Mesenchymal stem cell (in vitro differentiated cells and primary cell): ENCODE measurements at regions not wholly inside any gene's neighbourhood (a gene's known extent, or its start where the extent isn't known, plus 50 kb on each side); places are given as distances from the start of the nearest gene placed in this dataset.
"Not testable (repeated sequence)": the region's sequence is repeated elsewhere in the genome, so short reads cannot be mapped to it uniquely, and the experiment has no call there.

Experiments
- DNase-seq: peaks from one replicate; pipeline ENCODE4 v3.0.0-alpha.2; 2013
- H2AFZ ChIP-seq: one replicate; pipeline ENCODE4 v1.6.1; 2013; ENCODE audit warnings: low read depth, mild to moderate bottlenecking, control low read depth, inconsistent platforms, low read length, moderate library complexity
- H2AK5ac ChIP-seq: 2 replicates; pipeline ENCODE4 v1.6.1; 2013; ENCODE audit warnings: low read length, moderate library complexity, mild to moderate bottlenecking, inconsistent platforms; ENCODE audit not compliant: severe bottlenecking
- H2BK120ac ChIP-seq: one replicate; pipeline ENCODE4 v1.6.1; 2013; ENCODE audit warnings: low read depth, mild to moderate bottlenecking, inconsistent platforms, low read length, moderate library complexity
- H2BK12ac ChIP-seq, 2 experiments: one replicate each; pipeline ENCODE4 v1.6.1; 2013; ENCODE audit warnings: inconsistent platforms in 2 of 2, low read length in 2 of 2, mild to moderate bottlenecking in 2 of 2, moderate library complexity in 2 of 2, control low read depth in 1 of 2
- H2BK15ac ChIP-seq: one replicate; pipeline ENCODE4 v1.6.1; 2013; ENCODE audit warnings: mild to moderate bottlenecking, low read depth, inconsistent platforms; ENCODE audit not compliant: poor library complexity, severe bottlenecking
- H2BK5ac ChIP-seq: 2 replicates; pipeline ENCODE4 v1.6.1; 2013; ENCODE audit warnings: low read depth, mild to moderate bottlenecking, low read length, control low read depth, inconsistent platforms; ENCODE audit not compliant: poor library complexity, severe bottlenecking
- H3K14ac ChIP-seq, 2 experiments: one replicate each; pipeline ENCODE4 v1.6.1; 2013; ENCODE audit warnings: inconsistent platforms in 2 of 2, low read length in 2 of 2, control low read depth in 1 of 2, mild to moderate bottlenecking in 1 of 2, moderate library complexity in 1 of 2
- H3K18ac ChIP-seq, 2 experiments: one replicate each; pipeline ENCODE4 v1.6.1; 2013; ENCODE audit warnings: inconsistent platforms in 2 of 2, low read length in 2 of 2, control low read depth in 1 of 2, low read depth in 1 of 2, mild to moderate bottlenecking in 1 of 2
- H3K23ac ChIP-seq, 2 experiments: one replicate each; pipeline ENCODE4 v1.6.1; 2013; ENCODE audit warnings: inconsistent platforms in 2 of 2, low read length in 2 of 2, mild to moderate bottlenecking in 2 of 2, moderate library complexity in 2 of 2, control low read depth in 1 of 2
- H3K27ac ChIP-seq: 2 replicates; pipeline ENCODE4 v1.5.1; 2013; ENCODE audit warnings: mild to moderate bottlenecking, moderate library complexity, low read length, control low read depth, inconsistent platforms; ENCODE audit not compliant: poor library complexity, severe bottlenecking
- H3K27me3 ChIP-seq, 2 experiments: 2 replicates each; pipeline versions ENCODE4 v1.6.1 to v1.7.0; 2013; ENCODE audit warnings: low read length in 2 of 2, mild to moderate bottlenecking in 2 of 2, moderate library complexity in 2 of 2, control low read depth in 1 of 2, inconsistent platforms in 1 of 2; ENCODE audit not compliant: control insufficient read depth in 1 of 2, insufficient read depth in 1 of 2
- H3K36me3 ChIP-seq, 2 experiments: 2 replicates each; pipeline versions ENCODE4 v1.6.1 to v1.7.0; 2013; ENCODE audit warnings: low read length in 2 of 2, control low read depth in 1 of 2, inconsistent platforms in 1 of 2, low read depth in 1 of 2, mild to moderate bottlenecking in 1 of 2; ENCODE audit not compliant: insufficient read depth in 2 of 2, control insufficient read depth in 1 of 2
- H3K4ac ChIP-seq, 2 experiments: one replicate each; pipeline ENCODE4 v1.6.1; 2013; ENCODE audit warnings: inconsistent platforms in 2 of 2, low read length in 2 of 2, mild to moderate bottlenecking in 2 of 2, moderate library complexity in 2 of 2, control low read depth in 1 of 2, low read depth in 1 of 2
- H3K4me1 ChIP-seq: 2 replicates; pipeline ENCODE4 v1.6.1; 2013; ENCODE audit warnings: low read depth, low read length, control low read depth; ENCODE audit not compliant: control insufficient read depth, insufficient read depth
- H3K4me2 ChIP-seq: 2 replicates; pipeline ENCODE4 v1.6.1; 2013; ENCODE audit warnings: low read length, mild to moderate bottlenecking, inconsistent platforms; ENCODE audit not compliant: poor library complexity, severe bottlenecking
- H3K4me3 ChIP-seq, 2 experiments: 2 replicates each; pipeline versions ENCODE4 v1.5.1 to v1.7.0; 2013; ENCODE audit warnings: low read length in 2 of 2, mild to moderate bottlenecking in 2 of 2, control low read depth in 1 of 2, low read depth in 1 of 2; ENCODE audit not compliant: insufficient read depth in 1 of 2
- H3K79me1 ChIP-seq: replicated peaks from 2 replicates; pipeline ENCODE4 v1.6.1; 2013; ENCODE audit warnings: mild to moderate bottlenecking, control low read depth, low read length, inconsistent platforms; ENCODE audit not compliant: poor library complexity, severe bottlenecking
- H3K9ac ChIP-seq: 2 replicates; pipeline ENCODE4 v1.7.0; 2013; ENCODE audit warnings: mild to moderate bottlenecking, low read length, moderate library complexity
- H3K9me3 ChIP-seq: 2 replicates; pipeline ENCODE4 v1.7.0; 2013; ENCODE audit warnings: mild to moderate bottlenecking, low read length; ENCODE audit not compliant: control insufficient read depth
- H4K8ac ChIP-seq: one replicate; pipeline ENCODE4 v1.6.1; 2013; ENCODE audit warnings: inconsistent platforms, mild to moderate bottlenecking, low read length, moderate library complexity
- H4K91ac ChIP-seq: one replicate; pipeline ENCODE4 v1.6.1; 2013; ENCODE audit warnings: mild to moderate bottlenecking, low read length, inconsistent platforms
- WGBS: methylation state at CpG from one replicate; pipeline ENCODE4 v1.1.7; 2013; ENCODE audit warnings: mixed read lengths; 5-methylcytosine and 5-hydroxymethylcytosine counted together

- Histone ChIP-seq H2BK5ac (no peak overlapping the region), H2BK12ac (no peak overlapping the region), H3K4ac (no peak overlapping the region), H4K91ac (no peak overlapping the region), H3K79me1 (no peaks in the 10 kb centered on the region), H3K4me3 (no peak overlapping the region), H3K9ac (no peak overlapping the region), H2AK5ac (no peak overlapping the region), H3K23ac (no peak overlapping the region), H3K14ac (no peak overlapping the region), H3K4me2 (no peak overlapping the region), H4K8ac (no peak overlapping the region), H3K27me3 (no peaks in the 10 kb centered on the region), H2BK120ac (no peak overlapping the region), H3K27ac (no peak overlapping the region), H3K9me3 (peaks cover 51% of the 10 kb centered on the region), H3K4me1 (no peaks in the 10 kb centered on the region), H2AFZ (no peak overlapping the region), H3K36me3 (no peaks in the 10 kb centered on the region), H3K18ac (no peak overlapping the region), H2BK15ac (no peak overlapping the region)
- DNase-seq = no peak
- 85% methylated on average over 8 of the region's 8 CpGs for WGBS
Measured at GRCh38 chr7:153217032-153217431, 457.5 kb downstream of the ACTR3B start.

GRCh38 chr7:153224890-153225289 lies 465.3 kb downstream of the ACTR3B start:
- 76% methylated on average over 1 of the region's 1 CpG for WGBS
- no peak overlapping the region for H3K4ac ChIP-seq
- no peaks in the 10 kb centered on the region for H3K79me1 ChIP-seq
- no peaks in the 10 kb centered on the region for H3K4me1 ChIP-seq
- H2BK120ac ChIP-seq = no peak overlapping the region
- H2AK5ac ChIP-seq = no peak overlapping the region
- H2BK12ac ChIP-seq = no peak overlapping the region
- H2BK5ac ChIP-seq = no peak overlapping the region
- H3K36me3 ChIP-seq = no peaks in the 10 kb centered on the region
- H2BK15ac ChIP-seq = no peak overlapping the region
- no peak overlapping the region for H3K9ac ChIP-seq
- no peak overlapping the region for H3K18ac ChIP-seq
- no peak overlapping the region for H3K4me3 ChIP-seq
- no peak overlapping the region for H4K91ac ChIP-seq
- peaks cover 38% of the 10 kb centered on the region for H3K9me3 ChIP-seq
- no peak overlapping the region for H3K27ac ChIP-seq
- no peak overlapping the region for H2AFZ ChIP-seq
- no peak for DNase-seq
- no peak overlapping the region for H4K8ac ChIP-seq
- no peak overlapping the region for H3K4me2 ChIP-seq
- H3K27me3 ChIP-seq = no peaks in the 10 kb centered on the region
- no peak overlapping the region for H3K14ac ChIP-seq
- no peak overlapping the region for H3K23ac ChIP-seq

GRCh38 chr7:153245136-153245535 lies 485.6 kb downstream of the ACTR3B start:
- H2BK12ac ChIP-seq, H4K8ac ChIP-seq, H3K4me2 ChIP-seq, H3K23ac ChIP-seq, H3K9ac ChIP-seq, H2AFZ ChIP-seq, H3K14ac ChIP-seq, H3K27me3 ChIP-seq, H3K4ac ChIP-seq, DNase-seq, H2BK5ac ChIP-seq, H2BK15ac ChIP-seq, H4K91ac ChIP-seq, H3K36me3 ChIP-seq, H3K4me3 ChIP-seq, H3K4me1 ChIP-seq, H3K18ac ChIP-seq, H3K27ac ChIP-seq, H3K79me1 ChIP-seq, H2BK120ac ChIP-seq, H2AK5ac ChIP-seq: not testable (repeated sequence)
- peaks cover 38% of the 10 kb centered on the region for H3K9me3 ChIP-seq
- WGBS = 64% methylated on average over 4 of the region's 7 CpGs

GRCh38 chr7:153245809-153246208 lies 486.3 kb downstream of the ACTR3B start:
- Histone ChIP-seq H3K36me3 (no peaks in the 10 kb centered on the region), H3K9ac (no peak overlapping the region), H3K14ac (no peak overlapping the region), H3K27ac (no peak overlapping the region), H3K4me1 (no peaks in the 10 kb centered on the region), H3K9me3 (peaks cover 38% of the 10 kb centered on the region), H2BK12ac (no peak overlapping the region), H4K91ac (no peak overlapping the region), H3K4ac (no peak overlapping the region), H3K4me2 (no peak overlapping the region), H2BK120ac (no peak overlapping the region), H3K18ac (no peak overlapping the region), H2AFZ (no peak overlapping the region), H3K27me3 (no peaks in the 10 kb centered on the region), H2BK5ac (no peak overlapping the region), H2BK15ac (no peak overlapping the region), H2AK5ac (no peak overlapping the region), H4K8ac (no peak overlapping the region), H3K23ac (no peak overlapping the region), H3K79me1 (no peaks in the 10 kb centered on the region), H3K4me3 (no peak overlapping the region)
- DNase-seq = no peak
- WGBS = 73% methylated on average over 1 of the region's 1 CpG
